Lung (tissue), 11 donors: ENCODE measurements at regions not wholly inside any gene's neighbourhood (a gene's known extent, or its start where the extent isn't known, plus 50 kb on each side); places are given as distances from the start of the nearest gene placed in this dataset.

Source experiments
- ATAC-seq: fragments of 200-7000 bp; cut with Tn5 transposase; one replicate; pipeline ENCODE4 v1.9.1; 2020; ENCODE audit warnings: moderate number of reproducible peaks; ENCODE audit not compliant: insufficient read depth, low FRiP score
- DNase-seq, 3 donors: peaks; one replicate each; pipeline ENCODE4 v3.0.0-alpha.2; 2013 to 2017
- H3K27ac ChIP-seq, 2 donors: one replicate each; pipeline ENCODE4 v1.5.1; 2013; ENCODE audit warnings: mild to moderate bottlenecking in 2 of 2, moderate library complexity in 2 of 2, control low read depth in 1 of 2, inconsistent platforms in 1 of 2, low read depth in 1 of 2, low read length in 1 of 2
- H3K27me3 ChIP-seq, 3 donors: one replicate each; pipeline ENCODE4 v1.5.1; 2013; ENCODE audit warnings: low read length in 2 of 3; ENCODE audit not compliant: control insufficient read depth in 3 of 3, insufficient read depth in 3 of 3
- H3K36me3 ChIP-seq, 4 donors: one replicate each; pipeline ENCODE4 v1.5.1; 2013; ENCODE audit warnings: low read length in 4 of 4, mild to moderate bottlenecking in 1 of 4, moderate library complexity in 1 of 4; ENCODE audit not compliant: control insufficient read depth in 4 of 4, insufficient read depth in 4 of 4
- H3K4me1 ChIP-seq, 5 donors: one replicate each; pipeline ENCODE4 v1.5.1; 2013; ENCODE audit warnings: low read length in 5 of 5, mild to moderate bottlenecking in 2 of 5, moderate library complexity in 1 of 5; ENCODE audit not compliant: control insufficient read depth in 5 of 5, insufficient read depth in 5 of 5
- H3K4me3 ChIP-seq: one replicate; pipeline ENCODE4 v1.5.1; 2013; ENCODE audit warnings: mild to moderate bottlenecking, control low read depth, moderate library complexity
- H3K9ac ChIP-seq, 2 donors: one replicate each; pipeline ENCODE4 v1.5.1; 2013; ENCODE audit warnings: low read length in 2 of 2, control low read depth in 1 of 2; ENCODE audit not compliant: insufficient read depth in 1 of 2
- H3K9me3 ChIP-seq, 4 donors: one replicate each; pipeline ENCODE4 v1.5.1; 2013; ENCODE audit warnings: low read length in 3 of 4, mild to moderate bottlenecking in 1 of 4, moderate library complexity in 1 of 4; ENCODE audit not compliant: control insufficient read depth in 4 of 4, insufficient read depth in 3 of 4
- CTCF ChIP-seq: IDR thresholded peaks from 2 replicates; pipeline ENCODE4 v1.5.1; 2012; ENCODE audit warnings: mild to moderate bottlenecking; ENCODE audit errors: control extremely low read depth, extremely low read depth
- WGBS, 2 donors: extraction: QIAGEN DNeasy Blood & Tissue Kit; methylation state at CpG; one replicate each; pipeline ENCODE4 v1.1.7; 2013; 5-methylcytosine and 5-hydroxymethylcytosine counted together
- donor health status: control.
- donor health status: control.
- donor health status: Bipolar disorder and iron deficiency.
- donor health status: healthy.
- donor health status: DM: yes; HTN: yes; CAD: no.

GRCh38 chr2:67070826-67071225 is 326.3 kb upstream of the ETAA1 start:
- DNase-seq = no peak
- Histone ChIP-seq H3K9me3 (no peaks in the 10 kb centered on the region), H3K4me3 (no peak overlapping the region), H3K27me3 (no peaks in the 10 kb centered on the region), H3K9ac (no peak overlapping the region), H3K4me1 (peaks cover 0 to 7% (median 0%) of the 10 kb centered on the region in 5 donors), H3K27ac (no peak overlapping the region), H3K36me3 (no peaks in the 10 kb centered on the region)
- ATAC-seq = no peak
- no peak for TF ChIP-seq CTCF
- 75 to 83% methylated on average over 1 of the region's 1 CpG for WGBS, 2 donors

GRCh38 chr2:67075056-67075455 is 322.1 kb upstream of the ETAA1 start:
- no peaks in the 10 kb centered on the region for H3K36me3 ChIP-seq
- H3K4me1 ChIP-seq = peaks cover 0 to 13% (median 0%) of the 10 kb centered on the region in 5 donors
- no peak overlapping the region for H3K4me3 ChIP-seq
- no peaks in the 10 kb centered on the region for H3K27me3 ChIP-seq
- no peak overlapping the region for H3K27ac ChIP-seq
- H3K9me3 ChIP-seq = no peaks in the 10 kb centered on the region
- H3K9ac ChIP-seq = no peak overlapping the region
- no peak for TF ChIP-seq CTCF
- WGBS, 2 donors = 91 to 92% methylated on average over 7 of the region's 7 CpGs
- no peak for DNase-seq
- no peak for ATAC-seq

GRCh38 chr2:67075530-67076238 is 321.4 kb upstream of the ETAA1 start:
- ATAC-seq = no peak
- Histone ChIP-seq H3K9ac (no peak overlapping the region), H3K36me3 (no peaks in the 10 kb centered on the region), H3K27me3 (no peaks in the 10 kb centered on the region), H3K4me1 (peaks cover 0 to 13% (median 0%) of the 10 kb centered on the region in 5 donors), H3K9me3 (peaks cover 0 to 6% (median 1%) of the 10 kb centered on the region in 4 donors), H3K4me3 (no peak overlapping the region), H3K27ac (no peak overlapping the region)
- 81 to 85% methylated on average over 3 of the region's 3 CpGs for WGBS, 2 donors
- DNase-seq = no peak
- no peak for TF ChIP-seq CTCF

GRCh38 chr2:67076239-67076624 is 320.9 kb upstream of the ETAA1 start:
- Histone ChIP-seq H3K4me3 (no peak overlapping the region), H3K9ac (no peak overlapping the region), H3K27ac (no peak overlapping the region), H3K36me3 (no peaks in the 10 kb centered on the region), H3K27me3 (no peaks in the 10 kb centered on the region), H3K4me1 (peaks cover 0 to 13% (median 0%) of the 10 kb centered on the region in 5 donors), H3K9me3 (peaks cover 0 to 9% (median 1%) of the 10 kb centered on the region in 4 donors)
- 69 to 76% methylated on average over 1 of the region's 1 CpG for WGBS, 2 donors
- ATAC-seq (no peak), DNase-seq (no peak)
- no peak for TF ChIP-seq CTCF
